ENCODE measurements at regions not wholly inside any gene's neighbourhood (a gene's known extent, or its start where the extent isn't known, plus 50 kb on each side); places are given as distances from the start of the nearest gene placed in this dataset.
A peak's percentile ranks its signal among the peaks of the same experiment; 100 is the strongest.

DNA sequence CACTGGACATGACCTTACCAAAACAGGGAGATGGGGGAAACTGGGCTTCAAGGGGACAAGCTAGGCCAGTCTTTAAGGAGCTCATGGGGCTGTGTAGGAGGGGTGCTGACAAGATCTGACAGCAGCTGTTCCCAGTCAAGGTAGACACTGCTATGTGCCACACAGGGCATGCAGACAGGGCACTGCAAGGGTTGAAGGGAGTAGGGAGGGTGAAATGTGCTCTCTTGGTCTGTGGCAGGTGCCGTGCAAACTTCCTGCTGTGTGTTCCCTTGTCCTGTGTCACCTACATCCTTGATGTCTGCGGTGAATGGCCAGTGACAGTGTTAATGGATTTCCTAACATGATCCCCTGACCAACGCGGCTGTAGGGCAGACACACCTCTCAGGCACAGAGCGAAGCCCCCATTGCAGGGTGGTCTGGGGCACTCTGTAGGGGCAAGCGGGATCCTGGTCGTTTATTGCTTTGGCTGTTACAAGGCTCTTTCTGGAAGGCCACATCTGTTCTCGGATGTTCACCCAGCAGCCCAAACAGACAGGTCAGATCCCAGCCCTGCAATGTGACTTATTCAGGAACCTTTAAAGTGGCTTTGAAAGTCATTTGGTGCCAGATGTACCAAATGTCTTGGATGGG lies 199.5 kb upstream of the ZNF536 start:
- DNase-seq, result no peak

DNA sequence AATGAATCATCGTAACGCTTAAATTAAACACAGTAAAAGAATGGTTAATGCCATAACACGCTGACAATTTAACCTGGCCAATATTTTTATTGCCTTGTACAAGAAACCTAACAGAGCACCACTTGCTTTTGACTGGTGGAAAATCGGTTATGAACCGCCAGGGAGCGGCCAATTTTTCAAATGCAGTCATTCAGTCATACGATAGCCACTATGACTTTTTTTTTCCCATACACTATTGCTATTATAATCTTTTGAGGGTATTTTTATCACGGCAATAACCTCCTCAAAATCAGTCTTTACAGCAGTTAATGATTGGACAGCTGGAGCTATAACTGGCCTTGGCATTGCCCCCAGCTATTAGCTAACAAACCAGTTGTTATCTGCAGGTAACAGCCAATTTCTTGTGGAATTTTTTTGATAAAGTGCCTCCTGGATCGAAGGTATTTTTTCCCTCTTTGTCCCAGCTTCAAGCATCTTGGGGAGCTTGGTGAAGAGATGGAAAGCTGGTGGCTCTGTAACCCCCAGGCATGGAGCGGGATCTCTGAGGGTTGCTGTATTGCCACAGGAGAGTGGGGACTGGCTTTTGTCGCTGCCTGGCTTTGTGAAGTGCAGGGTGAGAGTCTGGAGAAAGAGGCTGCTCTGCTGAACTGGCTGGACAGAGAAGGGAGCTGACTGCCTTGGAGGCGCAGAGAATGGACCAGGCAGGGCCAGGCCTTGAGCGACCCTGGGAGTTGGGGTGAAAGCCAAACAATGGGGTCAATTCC lies 198.4 kb upstream of the ZNF536 start:
- no peak for DNase-seq

DNA sequence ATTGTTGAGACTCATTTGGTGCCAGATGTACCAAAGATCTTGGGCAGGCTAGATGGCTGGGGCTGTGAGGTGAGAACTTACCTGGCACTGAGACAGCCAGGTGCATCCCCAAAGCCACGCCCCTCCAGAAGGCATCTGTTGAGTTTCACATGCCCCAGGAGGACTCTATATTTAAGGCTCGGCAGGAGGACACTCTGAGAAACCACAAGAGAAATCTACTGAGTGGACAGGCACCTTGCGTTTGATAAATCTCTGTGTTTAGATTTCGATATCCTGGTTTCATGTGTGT lies 197.9 kb upstream of the ZNF536 start:
- DNase-seq, result no peak

DNA sequence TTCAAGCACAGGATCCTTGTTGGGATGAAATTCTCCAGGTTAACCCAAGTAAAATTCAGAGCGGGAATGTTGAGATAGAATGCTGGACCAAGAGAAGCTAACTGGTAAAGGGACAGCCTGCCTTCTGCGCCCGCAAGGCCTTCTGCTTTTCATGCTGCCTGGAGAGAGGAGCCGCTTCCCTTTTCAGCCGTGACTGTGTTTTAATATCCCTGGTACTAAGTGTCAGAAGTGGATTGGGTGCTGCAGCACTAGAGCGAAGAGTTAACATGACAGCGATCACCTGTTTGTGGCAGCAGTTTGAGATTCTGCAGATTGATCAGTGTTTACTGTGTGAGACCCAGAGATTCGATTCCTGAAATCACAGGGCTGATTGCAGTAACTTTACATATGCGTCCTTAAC lies 197.4 kb upstream of the ZNF536 start:
- no peak for DNase-seq

DNA sequence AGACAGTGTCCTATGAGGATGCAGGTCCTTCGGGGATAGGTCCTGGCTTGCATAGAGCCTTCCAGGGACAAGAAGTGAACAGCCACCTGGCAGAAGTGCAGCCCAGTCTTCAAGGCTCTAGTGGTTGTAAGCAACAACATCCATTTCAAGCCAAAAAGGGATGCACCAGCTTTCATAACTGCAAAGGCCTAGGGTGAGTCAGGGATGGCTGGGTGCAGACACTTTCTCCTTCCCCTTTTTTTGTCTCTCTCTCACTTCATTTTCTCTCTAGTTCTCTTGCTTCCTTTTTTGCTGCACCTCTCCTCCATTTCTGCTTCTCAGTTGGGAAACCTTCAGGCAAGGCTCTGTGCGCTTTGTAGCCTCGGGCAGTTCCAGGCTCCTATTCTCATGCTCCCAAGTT lies 196.2 kb upstream of the ZNF536 start:
- DNase-seq, result no peak

DNA sequence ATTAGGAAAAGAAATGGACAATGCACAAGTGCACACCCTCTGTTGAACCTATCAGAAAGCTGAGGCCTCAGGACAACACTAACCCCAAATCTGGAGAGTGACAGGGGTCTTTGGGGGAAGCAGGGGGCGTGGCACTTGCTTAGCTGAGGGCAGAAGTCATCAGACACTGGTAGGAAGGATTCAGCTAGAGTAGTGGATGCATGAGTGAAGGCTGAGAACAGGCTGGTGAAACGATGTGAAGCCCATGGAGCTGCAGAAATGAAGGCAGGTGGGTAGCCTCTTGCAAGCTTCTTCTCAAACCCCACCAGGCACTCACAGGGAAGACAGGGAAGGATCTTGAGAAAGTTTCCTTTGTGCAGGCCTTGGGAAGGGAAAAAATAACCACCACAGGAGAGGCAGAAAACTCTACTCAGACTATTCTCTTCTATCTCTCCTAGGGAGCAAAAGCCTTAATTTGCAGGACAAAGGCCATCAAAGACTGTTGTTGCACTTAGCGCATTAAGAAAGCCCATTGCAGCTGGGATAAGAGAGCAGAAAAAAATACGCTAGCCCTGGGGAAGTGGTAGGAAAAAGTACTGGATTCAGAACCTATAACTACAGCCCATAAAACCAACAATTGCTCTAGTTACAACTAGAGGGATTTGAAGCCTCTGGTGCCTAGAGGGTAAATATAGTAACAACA lies 193.3 kb upstream of the ZNF536 start:
- no peak for DNase-seq

DNA sequence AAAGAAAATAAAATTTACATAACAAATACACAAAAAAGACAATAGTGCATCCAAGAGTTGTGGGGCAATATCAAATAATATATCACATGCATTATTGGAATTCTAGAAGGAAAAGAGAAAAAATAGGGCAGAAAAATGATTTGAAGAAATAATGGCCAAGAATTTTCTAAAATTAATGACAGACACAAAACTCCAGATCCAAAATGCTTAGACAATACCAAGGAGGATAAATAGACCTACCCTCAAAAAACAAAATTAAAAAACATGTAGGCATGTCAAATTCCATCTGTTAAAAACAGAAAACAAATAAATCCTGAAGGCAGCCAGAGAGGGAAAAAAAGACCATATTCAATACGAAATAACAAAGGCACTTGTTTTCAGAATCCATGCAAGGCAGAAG lies 191.5 kb upstream of the ZNF536 start:
- DNase-seq, result no peak

DNA sequence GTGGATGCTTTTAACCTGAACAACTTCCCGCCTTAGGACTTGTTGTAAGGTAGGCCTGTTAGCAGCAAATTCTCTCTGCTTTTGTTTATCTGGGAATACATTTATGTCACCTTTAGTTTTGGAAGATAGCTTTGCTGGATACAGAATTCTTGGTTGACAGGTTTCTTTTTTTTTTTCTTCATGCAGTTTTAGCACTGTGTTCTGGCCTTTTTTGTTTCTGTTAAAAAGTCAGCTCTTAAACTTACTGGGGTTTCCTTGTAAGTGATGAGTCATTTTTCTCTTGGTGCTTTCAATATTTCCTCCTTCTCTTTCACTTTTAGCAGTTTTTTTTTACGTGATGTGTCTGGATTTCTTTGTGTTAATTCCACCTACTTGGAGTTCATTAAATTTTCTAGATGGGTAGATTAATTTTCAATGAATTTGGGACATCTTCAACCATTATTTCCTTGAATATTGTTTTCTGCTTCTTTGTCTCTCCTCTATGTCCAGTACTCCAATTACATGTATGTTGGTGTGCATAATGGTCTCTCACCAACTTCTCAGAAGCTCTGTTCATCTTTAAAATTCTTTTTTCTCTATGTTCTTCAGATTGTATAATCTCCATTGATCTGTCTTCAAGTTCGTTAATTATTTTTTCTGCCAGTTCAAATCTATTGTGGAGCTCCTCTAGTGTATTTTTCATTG lies 188.2 kb upstream of the ZNF536 start:
- no peak for DNase-seq

DNA sequence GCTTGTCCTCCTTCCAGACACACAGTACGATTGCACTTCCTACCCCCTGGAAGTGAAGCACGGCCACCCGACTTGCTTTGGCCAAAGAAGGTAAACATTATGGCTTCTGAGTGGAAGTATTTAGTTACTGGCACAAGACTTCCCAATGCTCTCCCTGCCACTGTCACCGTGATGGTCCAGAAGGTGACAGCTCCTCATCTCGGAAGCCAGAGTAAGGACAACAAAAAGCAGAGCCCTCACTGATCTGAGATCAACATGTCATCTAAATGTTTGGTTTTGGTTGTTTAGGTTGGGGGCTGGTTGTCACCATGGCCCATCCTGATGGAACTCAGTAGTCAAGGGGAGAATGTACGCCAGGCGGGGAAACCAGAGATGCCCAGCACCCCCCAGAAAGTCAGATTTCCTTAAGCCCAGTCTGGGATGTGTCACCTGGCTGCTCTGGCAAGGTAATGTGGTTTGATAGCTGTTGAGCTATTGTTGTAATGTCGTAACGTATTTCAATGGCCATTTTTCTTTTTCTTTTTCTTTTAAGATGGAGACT lies 170.1 kb upstream of the ZNF536 start:
- DNase-seq, result no peak

DNA sequence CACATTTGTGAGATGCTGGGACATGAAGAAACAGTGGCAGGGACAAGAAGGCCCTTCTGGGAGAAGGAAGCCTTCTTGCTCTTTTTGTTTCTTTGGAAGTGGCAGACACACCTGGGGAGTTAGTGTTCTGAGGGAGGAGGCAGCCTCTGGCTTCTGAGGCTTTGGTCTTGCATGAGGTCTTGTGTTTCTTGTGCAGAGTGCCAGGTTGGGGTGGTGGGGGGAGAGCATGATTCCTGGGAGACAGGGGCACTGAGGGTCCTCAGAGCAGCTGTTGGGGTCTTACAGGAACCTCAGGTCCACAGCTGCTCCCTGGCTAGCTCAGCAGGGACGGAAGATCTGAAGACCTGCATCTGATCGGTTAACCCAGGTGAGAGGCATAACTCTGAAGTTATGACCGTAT lies 167.5 kb upstream of the ZNF536 start:
- no peak for DNase-seq

DNA sequence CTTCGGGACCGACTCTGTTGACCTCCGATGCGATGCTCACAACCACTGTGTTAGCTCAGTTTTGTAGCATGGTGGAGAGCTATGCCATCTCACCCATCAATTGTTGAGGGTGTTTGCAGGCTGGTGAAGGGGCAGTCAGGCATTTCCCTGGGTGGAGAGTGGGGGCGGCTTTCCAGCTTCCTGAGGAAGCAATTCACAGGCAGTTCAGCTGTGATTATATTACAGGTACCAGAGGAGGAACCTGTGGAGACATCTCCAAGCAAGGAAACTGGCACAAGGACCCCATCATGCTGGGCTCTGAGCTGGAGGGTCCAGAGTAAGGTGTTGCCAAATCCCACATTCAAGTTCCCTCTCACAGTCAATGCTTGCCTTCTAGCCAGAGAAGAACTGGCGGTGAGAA lies 166.0 kb upstream of the ZNF536 start:
- no peak for DNase-seq

DNA sequence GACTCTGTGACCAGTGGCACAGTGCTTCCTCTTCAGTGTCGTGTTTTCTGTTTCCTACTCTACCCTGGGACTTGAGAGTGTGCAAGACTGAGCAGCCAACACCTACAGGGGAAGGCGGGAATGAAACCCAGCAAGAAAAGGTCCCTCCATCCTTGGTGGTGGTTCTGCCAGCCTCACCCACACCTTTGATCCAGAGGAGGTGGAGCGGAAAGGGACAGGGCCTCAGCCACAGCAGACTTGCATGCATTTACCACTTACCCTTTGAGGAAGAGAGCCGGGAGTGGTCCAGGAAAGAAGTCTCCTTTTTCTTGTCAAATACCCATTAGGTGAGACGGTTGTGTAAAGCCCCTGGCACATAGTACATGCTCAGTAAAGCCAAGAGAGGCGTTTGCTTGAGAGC lies 164.8 kb upstream of the ZNF536 start:
- no peak for DNase-seq

DNA sequence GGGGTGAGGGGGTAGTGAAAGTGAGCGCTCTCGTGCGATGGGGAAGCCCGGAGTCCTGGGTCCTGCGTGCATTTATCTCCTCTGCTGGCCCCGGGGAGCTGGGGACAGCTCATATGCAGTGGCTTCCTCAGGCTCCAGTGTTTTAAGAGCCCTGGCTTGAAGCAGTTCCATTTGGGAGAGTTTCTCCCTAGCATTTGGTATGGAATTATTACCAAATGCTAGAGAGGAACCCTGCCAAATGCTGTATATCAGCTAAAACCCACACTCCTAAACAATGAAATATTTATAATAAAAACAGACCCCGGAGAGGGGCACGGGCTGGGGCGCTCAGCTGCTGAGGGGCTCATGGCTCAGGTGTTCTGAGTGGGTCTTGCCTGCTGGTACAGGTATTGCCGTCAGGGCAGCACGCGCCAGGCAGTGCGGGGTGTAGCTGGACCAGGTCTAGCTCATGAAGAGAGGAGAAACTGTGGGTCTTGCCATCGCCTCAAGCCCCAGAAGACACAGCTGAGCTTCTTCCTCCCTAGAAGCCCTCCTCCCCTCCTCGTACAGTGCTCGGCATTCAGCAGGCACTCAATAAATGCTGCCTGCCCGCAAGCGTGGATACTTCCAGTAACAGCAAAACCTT lies 163.6 kb upstream of the ZNF536 start:
- no peak for DNase-seq

DNA sequence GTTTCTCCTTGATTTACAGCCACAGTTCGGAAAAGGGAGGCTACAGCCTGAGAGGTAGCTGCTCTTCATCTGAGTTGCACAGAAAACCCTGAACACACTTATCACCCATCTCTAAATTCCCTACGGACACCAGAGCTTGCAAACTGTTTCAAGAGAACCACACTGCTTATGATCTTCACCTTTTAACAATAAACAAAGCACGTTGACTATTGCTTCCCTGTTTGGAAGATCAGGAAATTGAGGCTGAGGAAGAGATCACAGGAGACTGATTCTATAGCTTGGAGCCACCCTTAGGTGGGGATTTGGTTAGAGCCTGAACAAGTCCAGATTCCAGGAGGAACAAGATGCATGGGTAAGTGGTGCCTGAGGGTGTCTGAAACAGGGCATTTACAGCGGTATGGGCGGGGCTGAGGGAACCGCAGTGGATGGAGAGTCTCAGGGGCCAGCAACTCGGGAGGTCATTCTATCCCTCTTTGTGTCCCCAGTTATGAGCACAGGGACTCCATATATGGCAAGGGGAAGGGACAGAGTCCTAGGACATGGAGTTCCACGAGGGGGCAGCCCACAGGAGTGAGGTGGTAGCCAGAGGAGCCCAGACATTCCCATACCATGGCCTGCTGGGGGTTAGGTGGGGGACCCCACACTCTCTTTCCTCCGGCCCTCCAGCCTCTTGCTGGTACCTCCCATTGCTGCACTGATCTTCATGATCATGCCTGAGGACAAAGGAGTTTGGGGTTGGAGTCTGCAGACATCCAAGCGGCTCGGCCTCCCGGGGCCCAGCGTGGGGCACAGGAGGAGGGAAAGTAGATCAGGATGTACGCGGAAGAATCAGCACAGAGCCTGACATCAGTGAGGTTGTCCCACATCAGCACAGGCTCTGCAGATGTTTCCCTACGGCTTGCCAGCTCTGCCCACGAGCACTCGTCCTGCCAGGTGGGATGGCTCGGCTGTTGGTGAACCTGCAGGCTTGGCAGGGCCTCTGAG lies 162.3 kb upstream of the ZNF536 start:
- no peak for DNase-seq

DNA sequence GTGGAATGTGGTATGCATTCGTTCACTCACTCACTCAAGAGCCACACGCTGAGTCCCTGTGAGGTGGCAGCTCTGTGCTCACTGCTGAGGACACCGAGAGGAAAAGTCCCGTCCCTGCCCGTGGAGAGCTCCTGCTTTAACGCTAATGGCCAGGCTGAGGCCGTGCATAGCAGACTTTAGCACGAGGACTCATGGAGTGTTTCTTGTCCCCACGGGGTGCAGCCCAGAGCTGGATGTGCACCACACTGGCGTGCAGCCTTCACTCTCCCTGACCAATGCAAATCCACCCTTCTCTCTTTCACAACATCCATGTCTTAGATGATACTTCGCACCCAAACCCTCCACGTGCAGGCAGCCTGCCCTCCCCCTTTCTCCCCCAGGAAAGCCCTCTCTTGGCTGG lies 159.6 kb upstream of the ZNF536 start:
- no peak for DNase-seq

DNA sequence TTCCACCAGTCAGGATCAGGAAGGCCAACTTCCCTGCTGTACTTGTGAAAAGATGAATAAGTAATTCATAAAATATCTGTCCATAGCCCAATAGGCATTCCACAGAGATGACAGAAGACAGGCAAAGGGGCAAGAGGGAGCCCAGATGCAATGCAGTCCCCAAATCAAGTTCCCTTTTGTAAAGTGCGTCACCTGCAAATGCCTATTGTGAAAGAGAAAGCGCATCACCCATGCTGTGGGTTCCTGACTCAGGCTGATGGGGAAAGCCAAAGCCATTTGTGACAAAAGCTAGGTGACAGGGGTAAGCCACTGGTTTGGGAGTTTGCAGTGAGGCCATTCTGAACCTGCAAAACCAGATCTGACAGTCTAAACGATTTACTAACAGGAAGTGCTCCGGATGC lies 157.5 kb upstream of the ZNF536 start:
- DNase-seq, result peak; percentile 5

DNA sequence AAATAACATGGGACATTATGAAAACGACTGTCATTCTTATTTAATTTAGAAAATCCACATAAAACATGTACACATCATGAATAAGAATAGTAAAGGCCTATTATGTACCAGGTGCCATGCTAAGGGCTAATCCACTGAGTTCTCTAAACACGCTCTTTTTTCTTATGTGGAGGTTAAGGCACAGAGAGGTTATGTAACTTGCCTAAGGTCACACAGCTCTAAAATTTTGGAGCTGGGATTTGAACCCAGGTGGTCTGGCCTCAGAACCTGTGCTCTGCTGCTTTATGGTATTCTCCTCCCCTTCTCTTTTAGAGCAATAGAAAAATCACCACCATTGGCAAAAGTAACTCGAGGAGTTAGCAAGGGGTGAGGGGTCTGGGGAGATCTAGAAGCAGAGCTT lies 156.9 kb upstream of the ZNF536 start:
- DNase-seq, result no peak

DNA sequence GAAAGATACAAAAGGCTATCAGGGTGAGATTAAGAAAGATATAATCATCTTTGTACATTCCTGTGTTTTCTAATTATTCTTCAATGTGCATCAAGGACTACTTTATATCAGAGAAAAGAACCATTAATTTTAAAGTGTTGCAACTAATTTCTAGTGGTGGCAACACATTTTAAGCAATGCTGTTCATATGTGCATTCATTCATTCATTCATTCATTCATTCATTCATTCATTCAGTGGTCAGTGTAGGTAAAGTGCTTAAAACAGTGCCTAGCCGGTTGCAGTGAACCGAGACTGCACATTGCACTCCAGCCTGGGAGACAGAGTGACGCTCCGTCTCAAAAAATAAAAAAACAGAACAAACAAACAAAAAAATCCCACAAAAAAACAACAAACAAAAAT lies 155.7 kb upstream of the ZNF536 start:
- DNase-seq, result no peak

DNA sequence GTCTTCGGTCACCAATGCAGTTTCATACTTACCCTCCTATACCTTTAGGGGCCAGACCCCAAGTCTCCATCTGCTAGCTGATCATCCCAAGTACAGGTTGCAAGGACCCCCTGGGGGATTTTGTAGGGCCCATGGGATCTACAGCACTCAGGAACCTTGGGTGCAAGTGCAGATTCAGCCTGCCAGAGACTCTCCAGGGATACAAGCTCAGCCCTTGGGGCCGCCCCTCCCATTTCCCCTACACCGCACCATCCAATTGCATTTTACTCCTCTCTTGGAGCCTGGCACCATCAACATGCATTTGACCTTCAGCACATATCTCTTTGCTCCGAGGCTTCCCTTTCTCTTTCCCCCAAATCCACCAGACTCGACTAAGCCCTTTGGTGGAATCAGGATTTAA lies 154.7 kb upstream of the ZNF536 start:
- DNase-seq, result no peak

DNA sequence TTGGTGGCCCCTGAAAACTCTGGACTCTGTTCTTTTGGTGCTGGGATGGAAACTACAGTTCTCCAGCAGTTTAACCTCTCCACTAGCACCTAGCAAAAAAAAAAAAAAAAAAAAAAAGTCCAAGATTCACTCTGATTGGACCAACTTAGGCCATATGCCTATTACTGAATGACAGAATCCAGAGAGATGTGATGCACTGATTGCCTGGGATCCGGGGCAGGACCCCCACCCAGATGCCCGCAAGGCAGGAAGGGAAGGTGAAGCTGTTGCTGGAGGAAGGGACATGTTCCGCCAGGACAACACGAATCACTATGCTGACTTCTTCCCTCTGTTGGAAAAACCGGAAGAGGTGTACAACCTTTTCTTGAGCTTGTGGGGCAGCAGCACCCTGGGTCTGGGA lies 152.5 kb upstream of the ZNF536 start:
- DNase-seq, result no peak

DNA sequence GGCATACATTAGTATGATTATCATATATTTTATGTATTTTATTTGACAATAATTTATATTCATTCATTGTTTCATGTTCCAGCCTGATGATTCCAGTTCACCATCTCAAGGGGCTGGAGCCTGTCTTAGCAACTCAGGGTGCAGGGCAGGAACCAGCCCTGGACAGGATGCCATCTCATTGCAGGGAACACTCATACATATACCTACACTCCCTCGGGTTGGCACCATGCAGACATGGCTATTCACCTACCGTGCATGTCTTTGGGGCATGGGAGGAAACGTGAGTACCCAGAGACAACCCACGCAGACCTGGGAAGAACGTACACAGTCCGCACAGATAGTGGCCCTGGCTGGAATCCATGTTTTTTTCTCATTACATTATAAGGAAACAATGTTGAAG lies 151.0 kb upstream of the ZNF536 start:
- no peak for DNase-seq

DNA sequence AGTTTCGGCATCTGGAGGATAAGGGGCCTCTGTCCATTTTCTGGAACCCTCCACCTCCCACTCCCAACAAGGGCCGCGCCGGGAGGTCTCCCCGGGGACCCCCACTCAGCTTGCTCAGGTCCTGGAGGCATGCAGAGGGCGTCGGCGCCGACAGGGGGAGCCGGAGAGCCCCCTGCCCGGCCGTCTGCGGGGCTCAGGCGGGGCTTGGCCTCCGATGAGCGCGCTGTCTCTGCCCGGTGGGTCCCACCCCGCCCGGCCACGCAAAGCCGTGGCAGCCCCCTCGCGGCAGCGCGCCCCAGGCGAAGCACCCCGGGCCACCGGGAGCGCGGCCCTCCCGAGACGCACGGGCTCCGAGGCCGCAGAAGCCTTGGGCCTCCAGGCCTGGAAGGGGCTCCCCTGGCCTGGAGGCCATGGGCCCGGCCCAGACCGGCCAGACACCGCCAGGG lies 149.7 kb upstream of the ZNF536 start:
- DNase-seq, result peak; percentile 5

Measured in fibroblast of skin of back (primary cell).